H54 (cell line): ENCODE measurements at regions not wholly inside any gene's neighbourhood (a gene's known extent, or its start where the extent isn't known, plus 50 kb on each side); places are given as distances from the start of the nearest gene placed in this dataset.

Experiments used
- DNase-seq: peaks from one replicate; pipeline ENCODE4 v3.0.0; 2011; ENCODE audit warnings: low spot score, mixed read lengths; ENCODE audit not compliant: insufficient read length
- FAIRE-seq: peaks from 3 replicates; lab custom pipeline; 2011; peaks lifted over from hg19 to GRCh38; lab: Jason Lieb, UNC
- POLR2A ChIP-seq: IDR thresholded peaks from 2 replicates; pipeline ENCODE4 v1.6.1; 2011; ENCODE audit warnings: low read depth, mild to moderate bottlenecking, low read length

DNA sequence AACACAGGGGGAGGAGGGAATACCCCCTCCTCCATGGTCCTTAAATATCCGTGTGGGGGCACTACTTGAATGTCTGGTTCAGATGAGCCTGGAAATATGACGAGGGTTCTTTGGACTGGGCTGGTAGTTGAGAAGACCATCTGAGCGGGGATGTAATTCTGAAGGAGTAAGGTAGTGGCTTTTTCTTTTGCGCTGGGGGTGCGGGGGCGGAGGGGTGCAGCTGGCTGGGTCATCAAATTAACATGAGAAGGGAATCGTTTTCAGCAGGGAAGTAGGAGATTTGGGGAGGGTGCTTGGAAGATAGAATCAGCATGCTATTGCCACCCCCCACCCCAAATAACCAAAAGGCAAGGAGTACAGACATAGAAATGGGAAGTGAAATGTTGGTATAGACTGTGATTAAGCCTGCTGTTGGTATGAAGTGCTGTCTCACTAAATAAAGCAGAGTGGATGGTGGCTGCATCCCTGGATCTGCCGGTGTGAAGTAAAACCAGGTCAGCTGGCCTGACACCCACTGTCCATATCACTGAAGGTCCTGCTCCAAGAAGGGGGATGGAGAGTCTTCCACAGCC lies 121.9 kb upstream of the HSD17B12 start:
- TF ChIP-seq POLR2A = no peak
- FAIRE-seq = no peak
- no peak for DNase-seq

DNA sequence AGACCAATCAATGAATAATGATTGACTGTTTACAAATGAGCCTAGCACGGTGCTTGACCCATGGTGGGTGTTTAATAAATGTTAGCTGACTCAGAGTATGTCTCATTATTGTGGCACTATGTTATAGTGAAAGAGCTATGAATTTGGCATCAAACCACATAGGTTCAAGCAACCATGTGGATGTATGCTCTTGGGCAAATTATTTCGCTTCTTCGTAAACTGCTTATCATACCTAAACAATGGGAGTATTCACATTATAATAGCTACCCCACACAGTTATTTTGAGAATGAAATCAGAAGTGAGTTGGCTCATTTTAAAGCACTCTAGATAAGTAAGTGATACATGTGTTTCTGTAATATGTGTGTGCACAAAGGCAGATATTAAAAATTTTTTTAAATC lies 118.7 kb upstream of the HSD17B12 start:
- DNase-seq (no peak), FAIRE-seq (no peak)
- no peak for TF ChIP-seq POLR2A

DNA sequence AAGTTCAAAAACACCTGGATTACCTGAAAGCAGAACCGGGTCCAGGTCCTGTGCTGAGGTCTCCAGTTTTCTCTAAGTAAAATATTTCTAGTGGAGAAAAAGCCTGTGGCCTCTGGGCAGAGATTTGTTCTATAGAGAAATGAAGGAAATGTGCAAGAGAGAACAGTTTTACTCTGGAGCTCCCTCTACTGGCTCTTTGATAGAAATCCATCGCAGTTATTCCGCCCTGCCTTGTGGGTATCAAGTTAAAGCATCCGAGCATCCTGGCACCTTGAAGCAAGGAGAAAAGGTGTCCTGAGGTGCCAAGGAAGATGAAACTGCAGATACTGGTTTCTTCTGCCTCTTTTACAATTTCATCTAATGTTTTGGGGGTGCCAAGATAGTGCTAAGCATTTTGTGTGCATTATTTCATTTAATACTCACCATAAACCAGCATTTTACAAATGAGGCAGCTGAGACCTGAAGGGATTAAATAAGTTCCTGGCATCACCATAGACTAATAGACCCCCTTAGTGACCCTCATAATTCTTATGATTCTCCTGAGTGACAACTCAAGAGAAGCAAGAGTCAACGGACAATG lies 113.1 kb upstream of the HSD17B12 start:
- TF ChIP-seq POLR2A = no peak
- DNase-seq = peak; percentile 67
- FAIRE-seq = no peak

DNA sequence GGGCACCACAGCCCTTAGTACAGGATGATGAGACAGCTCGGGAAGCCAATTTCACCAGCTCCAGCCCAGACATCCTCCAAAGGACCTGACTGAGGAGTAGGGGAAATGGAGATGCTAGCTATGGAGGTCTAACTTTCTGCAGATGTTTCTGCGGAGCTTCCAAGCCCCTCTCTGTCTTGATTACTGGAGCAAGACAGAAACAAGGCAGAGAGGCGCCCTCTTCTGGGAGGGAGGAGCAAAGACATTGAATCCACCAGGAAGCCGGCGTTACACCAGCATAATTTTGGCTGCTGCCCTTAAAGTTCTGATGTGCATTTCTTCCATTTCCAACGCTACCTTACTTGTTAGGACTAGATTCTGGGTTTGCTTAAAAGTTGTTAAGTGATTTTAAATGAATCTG lies 107.3 kb upstream of the HSD17B12 start:
- no peak for FAIRE-seq
- DNase-seq = no peak
- no peak for TF ChIP-seq POLR2A

DNA sequence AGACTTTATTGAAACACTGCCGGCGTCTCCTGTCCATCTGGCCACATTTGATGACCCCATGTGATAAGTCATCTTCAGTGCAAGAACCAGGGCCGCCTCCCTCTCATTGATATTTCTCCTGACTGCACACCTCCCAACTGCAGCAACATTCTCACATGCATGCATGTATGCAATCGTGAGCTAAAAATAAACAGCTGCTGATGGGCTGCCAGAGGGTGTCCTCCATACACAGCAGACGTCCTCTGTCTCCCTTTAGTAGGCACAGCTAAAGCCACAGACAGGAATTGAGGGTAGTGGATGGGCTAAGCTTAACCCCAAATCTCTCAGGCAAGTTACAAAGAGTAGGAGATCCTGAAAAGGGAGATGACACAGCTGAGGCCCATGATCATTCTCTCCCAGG lies 106.7 kb upstream of the HSD17B12 start:
- FAIRE-seq (no peak), DNase-seq (no peak)
- TF ChIP-seq POLR2A = no peak

DNA sequence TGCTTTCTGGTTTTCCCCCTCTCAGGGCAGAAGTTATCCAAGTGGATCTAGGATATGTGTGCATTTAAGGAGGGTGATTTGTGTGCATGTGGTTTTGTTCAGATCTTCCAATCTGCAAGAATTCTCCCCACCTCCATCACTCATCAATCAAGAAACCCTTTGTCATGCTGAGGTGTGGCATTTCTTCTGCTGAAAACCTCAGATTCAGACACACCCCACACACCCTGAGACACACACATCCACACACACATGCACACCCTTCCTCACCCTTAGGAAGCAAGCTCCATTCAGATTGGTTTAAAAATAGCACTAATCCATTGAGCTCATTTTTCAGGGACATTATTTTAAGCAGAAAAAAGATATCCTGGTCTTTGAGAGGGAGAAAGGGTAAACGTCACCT lies 106.1 kb upstream of the HSD17B12 start:
- TF ChIP-seq POLR2A = no peak
- FAIRE-seq (no peak), DNase-seq (no peak)

DNA sequence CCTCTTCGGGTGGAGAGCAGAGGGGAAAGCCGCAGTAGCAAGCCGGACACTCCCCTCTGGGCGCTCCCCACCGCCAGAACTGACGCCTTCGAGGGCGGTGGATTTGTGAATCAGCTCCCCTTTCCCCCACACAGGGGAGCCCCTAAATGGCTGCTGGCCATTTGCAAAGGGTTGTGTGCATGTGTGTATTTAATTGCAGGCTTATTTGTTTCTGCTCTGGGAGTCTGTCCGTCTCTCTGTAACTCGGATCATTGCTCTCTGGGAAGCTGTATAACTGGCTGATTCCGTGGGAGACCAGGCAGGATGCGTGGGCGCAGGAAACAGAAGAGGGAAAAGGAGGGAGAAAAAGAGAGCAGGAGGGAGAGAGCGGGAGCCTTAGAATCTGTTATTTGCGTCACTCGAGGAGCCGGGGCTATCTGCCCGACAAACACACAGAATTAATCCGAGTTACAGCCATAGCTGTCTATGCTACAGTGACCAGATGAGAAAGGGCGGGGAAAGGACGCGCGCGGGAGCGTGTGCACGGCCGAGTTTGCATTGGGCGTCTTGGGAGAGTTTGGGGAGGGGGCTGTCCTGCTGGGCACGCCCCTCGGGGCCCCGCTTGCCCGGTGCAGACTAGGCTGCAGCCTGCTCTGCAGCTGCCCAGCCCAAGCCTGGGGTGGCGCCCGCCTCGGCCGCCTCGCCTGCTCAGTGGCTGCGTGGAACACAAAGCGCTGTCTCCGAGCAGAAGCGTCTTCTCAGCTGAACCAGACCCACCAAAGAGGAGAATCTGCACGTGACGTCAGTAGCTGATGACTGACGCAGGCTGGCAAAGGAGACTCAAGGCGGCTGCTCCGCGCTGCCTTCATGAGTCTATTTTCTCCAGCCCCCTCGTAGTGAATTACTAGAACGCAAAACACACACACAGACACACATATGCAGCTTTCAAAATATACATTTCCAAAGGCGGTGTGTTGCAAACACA lies 105.3 kb upstream of the HSD17B12 start:
- no peak for DNase-seq
- TF ChIP-seq POLR2A = no peak
- FAIRE-seq = no peak

DNA sequence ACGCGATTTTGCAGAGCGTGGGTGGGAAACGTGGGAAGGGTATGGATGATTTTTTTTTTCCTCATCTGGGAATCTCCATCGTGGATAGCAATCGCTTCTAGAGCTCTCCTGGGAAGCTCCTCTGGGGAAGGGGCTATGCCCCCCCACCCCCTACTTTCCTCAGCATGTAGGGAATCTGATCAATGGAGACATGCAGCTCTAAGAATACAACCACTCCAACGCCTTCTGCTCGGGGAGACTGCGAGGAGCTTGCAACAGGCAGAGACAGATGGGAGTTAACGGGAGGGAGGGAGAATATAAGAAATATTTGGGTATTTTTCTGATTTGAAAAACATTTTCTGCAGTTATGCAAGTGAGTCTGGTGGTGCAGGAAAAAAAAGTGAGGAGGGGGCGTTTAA lies 104.6 kb upstream of the HSD17B12 start:
- TF ChIP-seq POLR2A = no peak
- FAIRE-seq (no peak), DNase-seq (no peak)

DNA sequence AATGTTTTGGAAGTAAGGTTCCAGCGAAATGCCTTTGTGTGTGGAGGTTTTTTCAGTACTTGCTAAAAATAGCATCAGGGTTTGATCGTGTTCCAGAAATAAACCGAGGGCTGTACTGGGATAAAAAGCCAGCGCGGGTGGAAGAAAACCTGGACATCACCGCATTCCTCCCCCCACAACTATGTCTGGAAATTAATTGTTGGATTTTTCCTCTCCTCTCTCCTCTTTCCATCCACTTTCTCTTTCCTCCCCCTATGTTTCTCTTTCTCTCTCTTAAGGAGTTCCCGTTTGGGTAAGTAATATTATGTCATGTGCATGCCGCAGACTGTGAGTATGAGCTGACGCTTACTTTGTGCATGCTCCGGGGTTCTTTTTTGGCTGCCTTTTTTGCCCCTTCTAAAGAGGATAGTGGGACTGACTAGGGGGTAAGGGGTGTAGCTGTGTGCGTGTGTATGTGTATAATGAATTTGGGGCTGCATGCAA lies 104.2 kb upstream of the HSD17B12 start:
- no peak for TF ChIP-seq POLR2A
- DNase-seq = no peak

DNA sequence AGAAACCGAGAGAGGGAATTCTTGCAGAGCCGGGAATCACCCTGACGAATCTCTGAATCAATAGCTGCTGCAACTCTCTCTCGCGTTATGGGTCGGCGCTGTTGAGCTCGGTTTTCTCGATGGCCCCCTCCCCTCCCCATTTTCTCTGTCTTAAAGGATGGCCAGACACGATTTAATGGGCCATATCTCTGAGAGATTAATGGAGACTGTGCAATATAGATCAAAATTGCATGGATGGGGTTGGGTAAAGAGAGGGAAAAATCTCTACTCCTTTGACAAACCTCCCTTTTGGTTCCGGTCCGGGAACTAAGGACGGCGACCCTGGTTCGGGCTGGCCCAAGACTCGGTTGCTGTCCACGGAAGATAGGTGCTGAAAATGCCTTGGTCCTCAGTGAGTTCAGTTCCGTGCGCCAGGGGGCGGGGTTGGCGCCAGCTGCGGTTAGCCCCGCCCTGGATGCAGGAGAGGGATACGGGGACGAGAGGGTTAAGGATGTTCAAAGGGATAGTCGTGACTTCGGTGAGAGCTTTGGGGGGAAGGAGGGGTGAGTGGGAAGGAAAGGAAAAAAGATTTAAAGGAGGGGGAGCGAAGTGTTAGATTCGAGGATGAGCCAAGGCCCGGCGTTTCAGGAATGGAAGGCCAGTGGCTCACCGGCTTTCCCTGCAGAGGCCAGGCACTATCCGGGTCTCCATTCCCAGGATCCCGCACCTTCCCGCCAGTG lies 103.6 kb upstream of the HSD17B12 start:
- DNase-seq (no peak), FAIRE-seq (no peak)
- no peak for TF ChIP-seq POLR2A

More for the DNA sequence above, 104.2 kb upstream of the HSD17B12 start:
- no peak for FAIRE-seq

DNA sequence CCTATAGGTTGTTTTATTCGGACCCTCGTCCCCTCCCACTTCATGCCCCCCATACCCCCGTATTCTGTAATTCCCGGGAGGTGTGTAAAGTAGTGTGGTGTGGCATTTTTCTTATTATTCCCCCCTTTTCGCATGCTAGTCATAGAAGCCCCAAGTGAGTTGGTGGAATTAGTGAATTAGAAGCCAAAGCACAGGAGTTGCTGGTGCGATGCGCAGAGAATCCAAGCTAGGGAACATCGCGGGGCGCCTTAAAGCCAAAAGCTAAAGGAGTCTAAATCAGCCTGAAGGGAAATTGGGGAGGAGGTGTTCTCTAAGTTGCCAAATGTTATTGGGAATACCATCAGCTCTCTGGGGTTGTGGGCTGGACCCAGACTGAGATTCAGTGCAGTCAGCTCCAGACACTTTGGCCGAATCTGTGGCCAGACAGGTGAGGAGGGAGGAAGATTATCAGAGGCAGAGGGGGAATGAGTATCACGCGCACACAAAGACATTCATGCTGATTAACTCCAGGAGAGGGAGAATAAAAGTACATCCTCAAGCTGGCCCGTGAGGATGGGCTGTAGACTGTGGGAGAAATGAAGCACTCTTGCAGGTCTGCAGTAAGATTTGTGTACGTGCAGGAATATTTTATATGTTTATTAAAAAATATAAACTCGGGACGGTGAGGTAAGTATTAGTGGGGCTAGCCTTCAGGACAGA lies 102.8 kb upstream of the HSD17B12 start:
- no peak for DNase-seq
- no peak for TF ChIP-seq POLR2A
- FAIRE-seq = no peak

DNA sequence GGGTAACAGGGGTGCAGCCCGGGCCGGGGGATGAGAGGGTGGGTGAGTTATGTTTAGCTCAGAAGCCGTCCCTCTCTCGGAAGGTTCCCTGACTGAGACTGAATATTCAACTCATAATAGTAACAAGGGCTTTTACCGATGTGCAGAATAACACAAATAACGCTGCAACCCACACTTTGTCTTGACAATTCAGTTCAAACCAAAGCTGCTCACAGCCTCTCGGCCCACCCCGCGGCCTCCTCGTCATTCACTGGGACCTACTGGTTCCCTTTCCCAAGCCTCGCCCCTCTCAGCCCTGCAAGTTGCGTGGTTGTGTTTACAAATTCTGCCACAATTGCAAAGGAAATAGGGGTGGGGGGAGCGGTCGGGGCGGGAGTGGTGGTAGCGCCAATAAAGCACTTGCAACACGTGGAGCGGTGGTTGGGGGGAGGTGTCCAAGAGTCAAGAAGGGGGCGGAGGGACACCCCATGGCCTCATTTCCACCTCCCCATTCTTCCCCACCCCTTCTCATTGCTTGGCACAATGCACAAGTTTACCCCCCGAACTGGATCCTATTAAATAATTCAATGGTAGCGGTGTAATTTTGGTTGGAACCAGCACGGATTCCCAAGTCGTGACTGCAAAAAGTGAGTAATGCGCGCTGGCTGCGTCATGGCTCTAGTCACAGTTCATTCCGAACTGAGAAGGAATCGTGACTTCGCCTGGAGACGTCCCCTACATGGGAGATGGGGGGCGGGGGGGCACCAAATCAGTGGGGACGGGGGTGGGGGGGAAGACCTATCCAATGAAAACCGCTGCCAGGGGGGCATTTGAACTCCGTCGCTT lies 102.0 kb upstream of the HSD17B12 start:
- FAIRE-seq (no peak), DNase-seq (peak; percentile 67)
- no peak for TF ChIP-seq POLR2A
